ENCODE measurements at regions not wholly inside any gene's neighbourhood (a gene's known extent, or its start where the extent isn't known, plus 50 kb on each side); places are given as distances from the start of the nearest gene placed in this dataset.

- no peak for TF ChIP-seq RAD21 (IDR thresholded peaks at IDR 0.05; ENCODE audit: low read depth)
- no peak for TF ChIP-seq FOXM1 (IDR thresholded peaks at IDR 0.05; ENCODE audit: borderline replicate concordance, low read depth)
- TF ChIP-seq, protein P1, sequence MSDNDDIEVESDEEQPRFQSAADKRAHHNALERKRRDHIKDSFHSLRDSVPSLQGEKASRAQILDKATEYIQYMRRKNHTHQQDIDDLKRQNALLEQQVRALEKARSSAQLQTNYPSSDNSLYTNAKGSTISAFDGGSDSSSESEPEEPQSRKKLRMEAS (IDR thresholded peaks at IDR 0.05): no peak
- no peak for TF ChIP-seq EP300 (IDR thresholded peaks at IDR 0.05; ENCODE audit: borderline replicate concordance)
- no peak for TF ChIP-seq REST (IDR thresholded peaks at IDR 0.05; ENCODE audit: low read depth)
- no peak for TF ChIP-seq YY1 (IDR thresholded peaks at IDR 0.05; ENCODE audit: low read depth)
- TF ChIP-seq CREB1 (IDR thresholded peaks at IDR 0.05; ENCODE audit: low read depth): no peak
- no peak for TF ChIP-seq CEBPB (IDR thresholded peaks at IDR 0.05)
- TF ChIP-seq, protein P2, sequence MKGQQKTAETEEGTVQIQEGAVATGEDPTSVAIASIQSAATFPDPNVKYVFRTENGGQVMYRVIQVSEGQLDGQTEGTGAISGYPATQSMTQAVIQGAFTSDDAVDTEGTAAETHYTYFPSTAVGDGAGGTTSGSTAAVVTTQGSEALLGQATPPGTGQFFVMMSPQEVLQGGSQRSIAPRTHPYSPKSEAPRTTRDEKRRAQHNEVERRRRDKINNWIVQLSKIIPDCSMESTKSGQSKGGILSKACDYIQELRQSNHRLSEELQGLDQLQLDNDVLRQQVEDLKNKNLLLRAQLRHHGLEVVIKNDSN (IDR thresholded peaks at IDR 0.05): no peak
- no peak for TF ChIP-seq TAF1 (IDR thresholded peaks at IDR 0.05; ENCODE audit: low read depth)
- TF ChIP-seq ZBTB7A (IDR thresholded peaks at IDR 0.05; ENCODE audit: low read depth): no peak
Observed at GRCh38 chr6:118745156-118745555, 93.8 kb upstream of the CEP85L start.

Data from Ishikawa (cell line).